ENCODE measurements at regions not wholly inside any gene's neighbourhood (a gene's known extent, or its start where the extent isn't known, plus 50 kb on each side); places are given as distances from the start of the nearest gene placed in this dataset.
"Not testable (repeated sequence)": the region's sequence is repeated elsewhere in the genome, so short reads cannot be mapped to it uniquely, and the experiment has no call there.

GRCh38 chr1:58950897-58951296 is 167.1 kb upstream of the JUN start:
- Mint-ChIP-seq H3K9me3 (ENCODE audit: low read depth) (peaks cover 13% of the 10 kb centered on the region), H3K27me3 (ENCODE audit: low read depth) (peaks cover 2% of the 10 kb centered on the region), H3K36me3 (ENCODE audit: low read depth) (no peaks in the 10 kb centered on the region), H3K4me1 (ENCODE audit: low read depth) (no peaks in the 10 kb centered on the region), H3K27ac (ENCODE audit: unreplicated experiment) (no peak overlapping the region), H3K4me3 (ENCODE audit: unreplicated experiment) (no peak overlapping the region)
- no peak for DNase-seq (ENCODE audit: low spot score)
- TF ChIP-seq, protein P1, sequence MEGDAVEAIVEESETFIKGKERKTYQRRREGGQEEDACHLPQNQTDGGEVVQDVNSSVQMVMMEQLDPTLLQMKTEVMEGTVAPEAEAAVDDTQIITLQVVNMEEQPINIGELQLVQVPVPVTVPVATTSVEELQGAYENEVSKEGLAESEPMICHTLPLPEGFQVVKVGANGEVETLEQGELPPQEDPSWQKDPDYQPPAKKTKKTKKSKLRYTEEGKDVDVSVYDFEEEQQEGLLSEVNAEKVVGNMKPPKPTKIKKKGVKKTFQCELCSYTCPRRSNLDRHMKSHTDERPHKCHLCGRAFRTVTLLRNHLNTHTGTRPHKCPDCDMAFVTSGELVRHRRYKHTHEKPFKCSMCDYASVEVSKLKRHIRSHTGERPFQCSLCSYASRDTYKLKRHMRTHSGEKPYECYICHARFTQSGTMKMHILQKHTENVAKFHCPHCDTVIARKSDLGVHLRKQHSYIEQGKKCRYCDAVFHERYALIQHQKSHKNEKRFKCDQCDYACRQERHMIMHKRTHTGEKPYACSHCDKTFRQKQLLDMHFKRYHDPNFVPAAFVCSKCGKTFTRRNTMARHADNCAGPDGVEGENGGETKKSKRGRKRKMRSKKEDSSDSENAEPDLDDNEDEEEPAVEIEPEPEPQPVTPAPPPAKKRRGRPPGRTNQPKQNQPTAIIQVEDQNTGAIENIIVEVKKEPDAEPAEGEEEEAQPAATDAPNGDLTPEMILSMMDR (IDR thresholded peaks at IDR 0.05) = no peak

GRCh38 chr1:58953951-58954350 is 170.1 kb upstream of the JUN start:
- H3K27me3 Mint-ChIP-seq (ENCODE audit: low read depth); H3K4me1 Mint-ChIP-seq (ENCODE audit: low read depth); DNase-seq (ENCODE audit: low spot score); H3K4me3 Mint-ChIP-seq (ENCODE audit: unreplicated experiment); H3K9me3 Mint-ChIP-seq (ENCODE audit: low read depth); H3K27ac Mint-ChIP-seq (ENCODE audit: unreplicated experiment); H3K36me3 Mint-ChIP-seq (ENCODE audit: low read depth): not testable (repeated sequence)

DNA sequence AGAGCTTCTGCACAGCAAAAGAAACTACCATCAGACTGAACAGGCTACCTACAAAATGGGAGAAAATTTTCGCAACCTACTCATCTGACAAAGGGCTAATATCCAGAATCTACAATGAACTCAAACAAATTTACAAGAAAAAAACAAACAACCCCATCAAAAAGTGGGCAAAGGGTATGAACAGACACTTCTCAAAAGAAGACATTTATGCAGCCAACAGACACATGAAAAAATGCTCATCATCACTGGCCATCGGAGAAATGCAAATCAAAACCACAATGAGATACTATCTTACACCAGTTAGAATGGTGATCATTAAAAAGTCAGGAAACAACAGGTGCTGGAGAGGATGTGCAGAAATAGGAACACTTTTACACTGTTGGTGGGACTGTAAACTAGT is 179.4 kb upstream of the JUN start:
- H3K4me1 Mint-ChIP-seq (ENCODE audit: low read depth); H3K36me3 Mint-ChIP-seq (ENCODE audit: low read depth); H3K4me3 Mint-ChIP-seq (ENCODE audit: unreplicated experiment); H3K27me3 Mint-ChIP-seq (ENCODE audit: low read depth); H3K27ac Mint-ChIP-seq (ENCODE audit: unreplicated experiment); DNase-seq (ENCODE audit: low spot score): not testable (repeated sequence)
- H3K9me3 Mint-ChIP-seq (ENCODE audit: low read depth) = peaks cover 11% of the 10 kb centered on the region

DNA sequence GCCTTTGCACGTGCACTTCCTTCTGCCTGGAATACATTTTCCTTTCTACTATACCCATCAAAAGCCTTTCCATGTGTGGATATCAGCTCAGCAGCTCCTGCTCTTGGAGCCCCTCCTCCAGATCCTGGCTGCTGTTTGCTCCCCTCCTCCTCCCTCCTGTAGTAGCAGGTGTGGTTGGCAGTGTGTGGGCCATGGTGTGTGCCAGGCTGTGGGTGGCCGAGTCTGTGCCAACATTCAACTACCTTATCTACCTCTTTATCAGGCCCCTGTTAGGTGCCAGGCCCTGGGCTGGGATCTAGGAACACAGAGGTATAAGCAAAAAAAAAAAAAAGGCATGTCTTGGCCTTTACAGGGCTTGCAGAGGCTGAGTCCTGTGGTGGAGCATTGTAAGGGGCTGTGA is 180.6 kb upstream of the JUN start:
- TF ChIP-seq, protein P1 (IDR thresholded peaks at IDR 0.05) = no peak
- Mint-ChIP-seq H3K36me3 (ENCODE audit: low read depth) (peaks cover 2% of the 10 kb centered on the region), H3K27ac (ENCODE audit: unreplicated experiment) (no peak overlapping the region), H3K9me3 (ENCODE audit: low read depth) (peaks cover 8% of the 10 kb centered on the region), H3K4me3 (ENCODE audit: unreplicated experiment) (no peak overlapping the region), H3K27me3 (ENCODE audit: low read depth) (no peaks in the 10 kb centered on the region), H3K4me1 (ENCODE audit: low read depth) (peaks cover 8% of the 10 kb centered on the region)
- no peak for DNase-seq (ENCODE audit: low spot score)

DNA sequence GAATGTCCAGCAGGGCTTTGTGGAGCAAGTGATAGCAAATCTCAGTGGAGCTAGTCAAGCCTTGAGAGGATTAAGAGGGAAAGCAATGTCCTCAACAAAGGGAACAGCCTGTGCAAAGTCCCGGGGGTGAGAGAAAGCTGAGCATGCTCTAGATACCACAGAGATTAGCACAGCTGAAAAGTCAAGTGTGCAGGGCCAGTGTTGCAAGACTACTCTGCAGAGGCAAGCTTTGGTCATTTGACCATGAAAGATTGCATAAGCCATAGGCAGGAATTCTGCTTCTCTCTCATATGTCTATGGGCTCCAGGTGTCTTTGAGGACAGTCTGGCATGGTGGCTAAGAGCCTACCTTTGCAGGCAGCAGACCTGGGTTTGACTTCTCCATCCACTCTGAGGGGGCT is 181.0 kb upstream of the JUN start:
- TF ChIP-seq, protein P1 (IDR thresholded peaks at IDR 0.05) = no peak
- Mint-ChIP-seq H3K27me3 (ENCODE audit: low read depth) (no peaks in the 10 kb centered on the region), H3K4me3 (ENCODE audit: unreplicated experiment) (no peak overlapping the region), H3K27ac (ENCODE audit: unreplicated experiment) (no peak overlapping the region), H3K9me3 (ENCODE audit: low read depth) (peaks cover 8% of the 10 kb centered on the region), H3K36me3 (ENCODE audit: low read depth) (peaks cover 2% of the 10 kb centered on the region), H3K4me1 (ENCODE audit: low read depth) (peaks cover 8% of the 10 kb centered on the region)
- DNase-seq (ENCODE audit: low spot score) = no peak

GRCh38 chr1:58966103-58966916 is 182.5 kb upstream of the JUN start:
- Mint-ChIP-seq H3K9me3 (ENCODE audit: low read depth) (peaks cover 2% of the 10 kb centered on the region), H3K4me1 (ENCODE audit: low read depth) (peaks cover 8% of the 10 kb centered on the region), H3K4me3 (ENCODE audit: unreplicated experiment) (no peak overlapping the region), H3K27ac (ENCODE audit: unreplicated experiment) (no peak overlapping the region), H3K36me3 (ENCODE audit: low read depth) (no peaks in the 10 kb centered on the region), H3K27me3 (ENCODE audit: low read depth) (no peaks in the 10 kb centered on the region)
- TF ChIP-seq, protein P1 (IDR thresholded peaks at IDR 0.05) = no peak
- no peak for DNase-seq (ENCODE audit: low spot score)
